ENCODE measurements at regions not wholly inside any gene's neighbourhood (a gene's known extent, or its start where the extent isn't known, plus 50 kb on each side); places are given as distances from the start of the nearest gene placed in this dataset.

DNA sequence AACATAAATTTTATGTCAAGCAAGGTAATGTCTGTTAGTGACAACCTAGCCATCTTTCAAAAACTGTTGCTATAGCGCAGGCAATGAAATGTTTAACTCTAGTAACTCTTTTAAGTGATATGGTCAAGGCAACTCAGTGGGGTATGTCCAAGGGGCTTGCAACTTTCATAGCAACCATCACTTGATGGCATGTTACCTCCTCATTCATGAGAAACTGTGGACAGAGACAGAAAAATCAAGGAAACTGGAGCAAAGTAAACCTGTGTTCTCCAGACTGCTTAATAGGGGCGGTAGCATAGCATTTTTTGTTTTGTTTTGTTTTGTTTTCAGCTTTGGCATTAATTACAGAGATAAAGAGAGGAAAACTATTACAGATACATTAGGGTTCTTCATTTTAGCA, 1456.8 kb upstream of the AGA start:
- Histone ChIP-seq H3K4me3 (ENCODE audit: low read depth, low read length) (no peak overlapping the region), H3K9me3 (no peaks in the 10 kb centered on the region), H3K36me3 (ENCODE audit: control insufficient read depth, insufficient read depth, low read length) (no peaks in the 10 kb centered on the region), H3K4me1 (no peaks in the 10 kb centered on the region), H3K27me3 (replicated peaks; ENCODE audit: control insufficient read depth, insufficient read depth, low read length) (no peaks in the 10 kb centered on the region)
- no TSS peak for BruUV-seq (replicated peaks)
- no peak overlapping the region for H3K4me3 Mint-ChIP-seq (ENCODE audit: unreplicated experiment)
- ChIA-PET POLR2A (no interaction called here), CTCF (no interaction called here)
- intact Hi-C loops (cut with micrococcal nuclease; ENCODE audit: unreplicated experiment) = no loop called here
- no peak for DNase-seq
- no peak overlapping the region for H3K27ac Mint-ChIP-seq (ENCODE audit: unreplicated experiment)
- no peaks in the 10 kb centered on the region for H3K36me3 Mint-ChIP-seq (ENCODE audit: insufficient read depth, unreplicated experiment)
- peaks cover 3% of the 10 kb centered on the region for H3K27me3 Mint-ChIP-seq (ENCODE audit: insufficient read depth, unreplicated experiment)
- TF ChIP-seq, protein P1, sequence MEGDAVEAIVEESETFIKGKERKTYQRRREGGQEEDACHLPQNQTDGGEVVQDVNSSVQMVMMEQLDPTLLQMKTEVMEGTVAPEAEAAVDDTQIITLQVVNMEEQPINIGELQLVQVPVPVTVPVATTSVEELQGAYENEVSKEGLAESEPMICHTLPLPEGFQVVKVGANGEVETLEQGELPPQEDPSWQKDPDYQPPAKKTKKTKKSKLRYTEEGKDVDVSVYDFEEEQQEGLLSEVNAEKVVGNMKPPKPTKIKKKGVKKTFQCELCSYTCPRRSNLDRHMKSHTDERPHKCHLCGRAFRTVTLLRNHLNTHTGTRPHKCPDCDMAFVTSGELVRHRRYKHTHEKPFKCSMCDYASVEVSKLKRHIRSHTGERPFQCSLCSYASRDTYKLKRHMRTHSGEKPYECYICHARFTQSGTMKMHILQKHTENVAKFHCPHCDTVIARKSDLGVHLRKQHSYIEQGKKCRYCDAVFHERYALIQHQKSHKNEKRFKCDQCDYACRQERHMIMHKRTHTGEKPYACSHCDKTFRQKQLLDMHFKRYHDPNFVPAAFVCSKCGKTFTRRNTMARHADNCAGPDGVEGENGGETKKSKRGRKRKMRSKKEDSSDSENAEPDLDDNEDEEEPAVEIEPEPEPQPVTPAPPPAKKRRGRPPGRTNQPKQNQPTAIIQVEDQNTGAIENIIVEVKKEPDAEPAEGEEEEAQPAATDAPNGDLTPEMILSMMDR (IDR thresholded peaks at IDR 0.05; ENCODE audit: insufficient read depth in 1 of 2, low read depth in 1 of 2, low read length in 1 of 2, severe bottlenecking in 1 of 2, unreplicated experiment in 1 of 2) = no peak
- H3K9me3 Mint-ChIP-seq (ENCODE audit: unreplicated experiment) = no peaks in the 10 kb centered on the region
- no peaks in the 10 kb centered on the region for H3K4me1 Mint-ChIP-seq (ENCODE audit: low read depth, unreplicated experiment)

DNA sequence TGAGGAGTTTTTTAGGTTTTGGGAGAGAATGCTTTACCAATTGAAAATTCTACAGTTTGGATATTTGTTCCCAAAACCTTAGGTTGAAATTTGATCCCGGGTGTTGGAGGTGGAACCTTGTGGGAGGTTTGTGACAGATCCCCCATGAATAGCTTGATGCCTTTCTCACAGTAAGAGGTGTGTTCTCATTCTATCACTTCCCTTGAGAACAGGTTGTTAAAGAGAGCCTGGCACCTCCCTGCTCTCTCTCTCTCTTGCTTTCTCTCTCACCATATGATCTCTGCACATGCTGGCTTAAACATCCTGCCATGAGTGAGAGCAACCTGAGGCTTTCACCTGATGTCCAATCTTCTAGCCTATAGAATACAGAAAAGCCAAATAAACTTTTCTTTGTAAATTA, 1475.5 kb upstream of the AGA start:
- BruUV-seq (replicated peaks) = no TSS peak
- DNase-seq = no peak
- no peak overlapping the region for H3K4me3 ChIP-seq (ENCODE audit: low read depth, low read length)
- Mint-ChIP-seq H3K4me1 (ENCODE audit: low read depth, unreplicated experiment) (no peaks in the 10 kb centered on the region), H3K27me3 (ENCODE audit: insufficient read depth, unreplicated experiment) (no peaks in the 10 kb centered on the region), H3K4me3 (ENCODE audit: unreplicated experiment) (no peak overlapping the region), H3K36me3 (ENCODE audit: insufficient read depth, unreplicated experiment) (no peaks in the 10 kb centered on the region), H3K9me3 (ENCODE audit: unreplicated experiment) (no peaks in the 10 kb centered on the region), H3K27ac (ENCODE audit: unreplicated experiment) (no peak overlapping the region)
- H3K9me3 ChIP-seq = no peaks in the 10 kb centered on the region
- POLR2A ChIA-PET = no interaction called here
- no peaks in the 10 kb centered on the region for H3K36me3 ChIP-seq (ENCODE audit: control insufficient read depth, insufficient read depth, low read length)
- no peaks in the 10 kb centered on the region for H3K27me3 ChIP-seq (replicated peaks; ENCODE audit: control insufficient read depth, insufficient read depth, low read length)
- CTCF ChIA-PET = no interaction called here
- TF ChIP-seq, protein P1 (IDR thresholded peaks at IDR 0.05; ENCODE audit: insufficient read depth in 1 of 2, low read depth in 1 of 2, low read length in 1 of 2, severe bottlenecking in 1 of 2, unreplicated experiment in 1 of 2) = no peak
- intact Hi-C loops (cut with micrococcal nuclease; ENCODE audit: unreplicated experiment) = no loop called here
- no peaks in the 10 kb centered on the region for H3K4me1 ChIP-seq

DNA sequence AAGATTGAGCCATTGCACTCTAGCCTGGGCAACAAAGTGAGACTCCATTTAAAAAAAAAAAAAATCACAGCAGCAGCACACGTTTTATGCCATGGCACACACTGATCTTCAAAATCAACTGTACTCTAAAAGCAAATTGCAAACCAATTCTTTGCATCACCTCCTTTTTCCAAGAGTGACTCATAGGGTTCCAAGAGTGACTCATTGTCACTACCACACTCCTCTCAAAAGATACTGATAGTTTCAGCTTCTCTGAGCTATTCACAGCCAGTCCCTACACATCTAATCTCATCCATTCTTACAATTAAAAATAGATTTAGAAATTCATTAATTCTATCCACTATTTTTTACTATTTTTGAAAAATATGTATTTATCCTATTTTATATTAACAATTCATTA, 1494.9 kb upstream of the AGA start:
- TF ChIP-seq, protein P1 (IDR thresholded peaks at IDR 0.05; ENCODE audit: insufficient read depth in 1 of 2, low read depth in 1 of 2, low read length in 1 of 2, severe bottlenecking in 1 of 2, unreplicated experiment in 1 of 2) = no peak
- H3K27me3 ChIP-seq (replicated peaks; ENCODE audit: control insufficient read depth, insufficient read depth, low read length) = no peaks in the 10 kb centered on the region
- H3K9me3 Mint-ChIP-seq (ENCODE audit: unreplicated experiment) = peaks cover 16% of the 10 kb centered on the region
- no peak overlapping the region for H3K27ac Mint-ChIP-seq (ENCODE audit: unreplicated experiment)
- CTCF ChIA-PET = no interaction called here
- H3K4me3 Mint-ChIP-seq (ENCODE audit: unreplicated experiment) = no peak overlapping the region
- H3K4me3 ChIP-seq (ENCODE audit: low read depth, low read length) = no peak overlapping the region
- no TSS peak for BruUV-seq (replicated peaks)
- peaks cover 3% of the 10 kb centered on the region for H3K27me3 Mint-ChIP-seq (ENCODE audit: insufficient read depth, unreplicated experiment)
- intact Hi-C loops (cut with micrococcal nuclease; ENCODE audit: unreplicated experiment) = no loop called here
- no peaks in the 10 kb centered on the region for H3K9me3 ChIP-seq
- H3K36me3 Mint-ChIP-seq (ENCODE audit: insufficient read depth, unreplicated experiment) = no peaks in the 10 kb centered on the region
- no peaks in the 10 kb centered on the region for H3K4me1 ChIP-seq
- no peaks in the 10 kb centered on the region for H3K4me1 Mint-ChIP-seq (ENCODE audit: low read depth, unreplicated experiment)
- no peak for DNase-seq
- H3K36me3 ChIP-seq (ENCODE audit: control insufficient read depth, insufficient read depth, low read length) = no peaks in the 10 kb centered on the region
- POLR2A ChIA-PET = no interaction called here

Data from Caco-2 (cell line).